H1 (cell line): ENCODE measurements at regions not wholly inside any gene's neighbourhood (a gene's known extent, or its start where the extent isn't known, plus 50 kb on each side); places are given as distances from the start of the nearest gene placed in this dataset.

Source experiments
- ASH2L ChIP-seq: fragments of 200-600, 300-600 bp; sonication (generic); IDR thresholded peaks from one replicate; pipeline ENCODE4 v1.7.1; 2017; ENCODE audit warnings: low read length
- BCL11A ChIP-seq, 2 experiments: IDR thresholded peaks; one replicate each; pipeline ENCODE4 v1.6.1; 2011; ENCODE audit warnings: low read depth in 2 of 2, low read length in 2 of 2, mild to moderate bottlenecking in 2 of 2
- CEBPB ChIP-seq: IDR thresholded peaks from 2 replicates; pipeline ENCODE4 v1.6.1; 2012; ENCODE audit warnings: low read depth, low read length
- E2F6 ChIP-seq: IDR thresholded peaks from 2 replicates; pipeline ENCODE4 v1.6.1; 2012; ENCODE audit warnings: inconsistent platforms
- EP300 ChIP-seq, 2 experiments: IDR thresholded peaks; 1 replicate in 1 of 2; 2 replicates in 1 of 2; pipeline ENCODE4 v1.6.1; 2011 to 2012; ENCODE audit warnings: low read depth in 2 of 2, low read length in 2 of 2, mild to moderate bottlenecking in 2 of 2, borderline replicate concordance in 1 of 2, inconsistent platforms in 1 of 2, moderate library complexity in 1 of 2
- MAX ChIP-seq: IDR thresholded peaks from 2 replicates; pipeline ENCODE4 v1.6.1; 2012; ENCODE audit warnings: inconsistent platforms
- NRF1 ChIP-seq: IDR thresholded peaks from 2 replicates; pipeline ENCODE4 v1.6.1; 2011; ENCODE audit warnings: mild to moderate bottlenecking, low read depth, low read length, improper control_type of control experiment
- SRF ChIP-seq: IDR thresholded peaks from 2 replicates; pipeline ENCODE4 v1.6.1; 2011; ENCODE audit warnings: mild to moderate bottlenecking, low read depth, low read length, moderate library complexity
- SUZ12 ChIP-seq: fragments of 200-600 bp; sonication (generic); IDR thresholded peaks from 2 replicates; pipeline ENCODE4 v1.6.1; 2012; ENCODE audit warnings: mild to moderate bottlenecking, inconsistent platforms, low read length, moderate library complexity, mixed read lengths
- USF2 ChIP-seq: IDR thresholded peaks from 2 replicates; pipeline ENCODE4 v1.6.1; 2011; ENCODE audit warnings: low read length, improper control_type of control experiment
- YY1 ChIP-seq: IDR thresholded peaks from 2 replicates; pipeline ENCODE4 v1.6.1; 2011; ENCODE audit warnings: low read depth, mild to moderate bottlenecking, low read length
- TF ChIP-seq, protein P1 (sequence below), 3 experiments: IDR thresholded peaks; 1 replicate in 2 of 3; 2 replicates in 1 of 3; pipeline versions ENCODE4 v1.5.1 to v1.6.1; 2011; ENCODE audit warnings: low read length in 3 of 3, mild to moderate bottlenecking in 3 of 3, inconsistent platforms in 2 of 3, low read depth in 1 of 3, moderate library complexity in 1 of 3; ENCODE audit not compliant: insufficient read depth in 1 of 3; ENCODE audit errors: control extremely low read depth in 1 of 3
- TF ChIP-seq, protein P2 (sequence below): fragments of 300-600 bp; sonication (generic); IDR thresholded peaks from 2 replicates; pipeline ENCODE4 v1.7.1; 2012; ENCODE audit warnings: low read length, moderate library complexity, mild to moderate bottlenecking, inconsistent platforms; ENCODE audit not compliant: insufficient replicate concordance
- TF ChIP-seq, protein P3 (sequence below): IDR thresholded peaks from 2 replicates; pipeline ENCODE4 v1.6.1; 2011; ENCODE audit warnings: low read depth, mild to moderate bottlenecking, low read length; ENCODE audit not compliant: insufficient read depth

GRCh38 chr2:136331226-136331625 lies 213.3 kb upstream of the CXCR4 start:
- TF ChIP-seq MAX (no peak), SRF (no peak), ASH2L (no peak), NRF1 (no peak), CEBPB (no peak), SUZ12 (no peak), EP300 (IDR thresholded peaks at IDR 0.05; ENCODE audit: borderline replicate concordance in 1 of 2, low read depth in 2 of 2, low read length in 2 of 2) (no peak), USF2 (no peak), E2F6 (no peak), BCL11A (IDR thresholded peaks at IDR 0.05; ENCODE audit: low read depth in 2 of 2, low read length in 2 of 2) (no peak), YY1 (no peak)
- TF ChIP-seq, protein P1, sequence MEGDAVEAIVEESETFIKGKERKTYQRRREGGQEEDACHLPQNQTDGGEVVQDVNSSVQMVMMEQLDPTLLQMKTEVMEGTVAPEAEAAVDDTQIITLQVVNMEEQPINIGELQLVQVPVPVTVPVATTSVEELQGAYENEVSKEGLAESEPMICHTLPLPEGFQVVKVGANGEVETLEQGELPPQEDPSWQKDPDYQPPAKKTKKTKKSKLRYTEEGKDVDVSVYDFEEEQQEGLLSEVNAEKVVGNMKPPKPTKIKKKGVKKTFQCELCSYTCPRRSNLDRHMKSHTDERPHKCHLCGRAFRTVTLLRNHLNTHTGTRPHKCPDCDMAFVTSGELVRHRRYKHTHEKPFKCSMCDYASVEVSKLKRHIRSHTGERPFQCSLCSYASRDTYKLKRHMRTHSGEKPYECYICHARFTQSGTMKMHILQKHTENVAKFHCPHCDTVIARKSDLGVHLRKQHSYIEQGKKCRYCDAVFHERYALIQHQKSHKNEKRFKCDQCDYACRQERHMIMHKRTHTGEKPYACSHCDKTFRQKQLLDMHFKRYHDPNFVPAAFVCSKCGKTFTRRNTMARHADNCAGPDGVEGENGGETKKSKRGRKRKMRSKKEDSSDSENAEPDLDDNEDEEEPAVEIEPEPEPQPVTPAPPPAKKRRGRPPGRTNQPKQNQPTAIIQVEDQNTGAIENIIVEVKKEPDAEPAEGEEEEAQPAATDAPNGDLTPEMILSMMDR (IDR thresholded peaks at IDR 0.05; ENCODE audit: control extremely low read depth in 1 of 3, insufficient read depth in 1 of 3, low read depth in 1 of 3, low read length in 3 of 3) = no peak
- TF ChIP-seq, protein P2, sequence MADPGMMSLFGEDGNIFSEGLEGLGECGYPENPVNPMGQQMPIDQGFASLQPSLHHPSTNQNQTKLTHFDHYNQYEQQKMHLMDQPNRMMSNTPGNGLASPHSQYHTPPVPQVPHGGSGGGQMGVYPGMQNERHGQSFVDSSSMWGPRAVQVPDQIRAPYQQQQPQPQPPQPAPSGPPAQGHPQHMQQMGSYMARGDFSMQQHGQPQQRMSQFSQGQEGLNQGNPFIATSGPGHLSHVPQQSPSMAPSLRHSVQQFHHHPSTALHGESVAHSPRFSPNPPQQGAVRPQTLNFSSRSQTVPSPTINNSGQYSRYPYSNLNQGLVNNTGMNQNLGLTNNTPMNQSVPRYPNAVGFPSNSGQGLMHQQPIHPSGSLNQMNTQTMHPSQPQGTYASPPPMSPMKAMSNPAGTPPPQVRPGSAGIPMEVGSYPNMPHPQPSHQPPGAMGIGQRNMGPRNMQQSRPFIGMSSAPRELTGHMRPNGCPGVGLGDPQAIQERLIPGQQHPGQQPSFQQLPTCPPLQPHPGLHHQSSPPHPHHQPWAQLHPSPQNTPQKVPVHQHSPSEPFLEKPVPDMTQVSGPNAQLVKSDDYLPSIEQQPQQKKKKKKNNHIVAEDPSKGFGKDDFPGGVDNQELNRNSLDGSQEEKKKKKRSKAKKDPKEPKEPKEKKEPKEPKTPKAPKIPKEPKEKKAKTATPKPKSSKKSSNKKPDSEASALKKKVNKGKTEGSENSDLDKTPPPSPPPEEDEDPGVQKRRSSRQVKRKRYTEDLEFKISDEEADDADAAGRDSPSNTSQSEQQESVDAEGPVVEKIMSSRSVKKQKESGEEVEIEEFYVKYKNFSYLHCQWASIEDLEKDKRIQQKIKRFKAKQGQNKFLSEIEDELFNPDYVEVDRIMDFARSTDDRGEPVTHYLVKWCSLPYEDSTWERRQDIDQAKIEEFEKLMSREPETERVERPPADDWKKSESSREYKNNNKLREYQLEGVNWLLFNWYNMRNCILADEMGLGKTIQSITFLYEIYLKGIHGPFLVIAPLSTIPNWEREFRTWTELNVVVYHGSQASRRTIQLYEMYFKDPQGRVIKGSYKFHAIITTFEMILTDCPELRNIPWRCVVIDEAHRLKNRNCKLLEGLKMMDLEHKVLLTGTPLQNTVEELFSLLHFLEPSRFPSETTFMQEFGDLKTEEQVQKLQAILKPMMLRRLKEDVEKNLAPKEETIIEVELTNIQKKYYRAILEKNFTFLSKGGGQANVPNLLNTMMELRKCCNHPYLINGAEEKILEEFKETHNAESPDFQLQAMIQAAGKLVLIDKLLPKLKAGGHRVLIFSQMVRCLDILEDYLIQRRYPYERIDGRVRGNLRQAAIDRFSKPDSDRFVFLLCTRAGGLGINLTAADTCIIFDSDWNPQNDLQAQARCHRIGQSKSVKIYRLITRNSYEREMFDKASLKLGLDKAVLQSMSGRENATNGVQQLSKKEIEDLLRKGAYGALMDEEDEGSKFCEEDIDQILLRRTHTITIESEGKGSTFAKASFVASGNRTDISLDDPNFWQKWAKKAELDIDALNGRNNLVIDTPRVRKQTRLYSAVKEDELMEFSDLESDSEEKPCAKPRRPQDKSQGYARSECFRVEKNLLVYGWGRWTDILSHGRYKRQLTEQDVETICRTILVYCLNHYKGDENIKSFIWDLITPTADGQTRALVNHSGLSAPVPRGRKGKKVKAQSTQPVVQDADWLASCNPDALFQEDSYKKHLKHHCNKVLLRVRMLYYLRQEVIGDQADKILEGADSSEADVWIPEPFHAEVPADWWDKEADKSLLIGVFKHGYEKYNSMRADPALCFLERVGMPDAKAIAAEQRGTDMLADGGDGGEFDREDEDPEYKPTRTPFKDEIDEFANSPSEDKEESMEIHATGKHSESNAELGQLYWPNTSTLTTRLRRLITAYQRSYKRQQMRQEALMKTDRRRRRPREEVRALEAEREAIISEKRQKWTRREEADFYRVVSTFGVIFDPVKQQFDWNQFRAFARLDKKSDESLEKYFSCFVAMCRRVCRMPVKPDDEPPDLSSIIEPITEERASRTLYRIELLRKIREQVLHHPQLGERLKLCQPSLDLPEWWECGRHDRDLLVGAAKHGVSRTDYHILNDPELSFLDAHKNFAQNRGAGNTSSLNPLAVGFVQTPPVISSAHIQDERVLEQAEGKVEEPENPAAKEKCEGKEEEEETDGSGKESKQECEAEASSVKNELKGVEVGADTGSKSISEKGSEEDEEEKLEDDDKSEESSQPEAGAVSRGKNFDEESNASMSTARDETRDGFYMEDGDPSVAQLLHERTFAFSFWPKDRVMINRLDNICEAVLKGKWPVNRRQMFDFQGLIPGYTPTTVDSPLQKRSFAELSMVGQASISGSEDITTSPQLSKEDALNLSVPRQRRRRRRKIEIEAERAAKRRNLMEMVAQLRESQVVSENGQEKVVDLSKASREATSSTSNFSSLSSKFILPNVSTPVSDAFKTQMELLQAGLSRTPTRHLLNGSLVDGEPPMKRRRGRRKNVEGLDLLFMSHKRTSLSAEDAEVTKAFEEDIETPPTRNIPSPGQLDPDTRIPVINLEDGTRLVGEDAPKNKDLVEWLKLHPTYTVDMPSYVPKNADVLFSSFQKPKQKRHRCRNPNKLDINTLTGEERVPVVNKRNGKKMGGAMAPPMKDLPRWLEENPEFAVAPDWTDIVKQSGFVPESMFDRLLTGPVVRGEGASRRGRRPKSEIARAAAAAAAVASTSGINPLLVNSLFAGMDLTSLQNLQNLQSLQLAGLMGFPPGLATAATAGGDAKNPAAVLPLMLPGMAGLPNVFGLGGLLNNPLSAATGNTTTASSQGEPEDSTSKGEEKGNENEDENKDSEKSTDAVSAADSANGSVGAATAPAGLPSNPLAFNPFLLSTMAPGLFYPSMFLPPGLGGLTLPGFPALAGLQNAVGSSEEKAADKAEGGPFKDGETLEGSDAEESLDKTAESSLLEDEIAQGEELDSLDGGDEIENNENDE = no peak
- TF ChIP-seq, protein P3, sequence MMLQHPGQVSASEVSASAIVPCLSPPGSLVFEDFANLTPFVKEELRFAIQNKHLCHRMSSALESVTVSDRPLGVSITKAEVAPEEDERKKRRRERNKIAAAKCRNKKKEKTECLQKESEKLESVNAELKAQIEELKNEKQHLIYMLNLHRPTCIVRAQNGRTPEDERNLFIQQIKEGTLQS = no peak
